ENCODE measurements at regions not wholly inside any gene's neighbourhood (a gene's known extent, or its start where the extent isn't known, plus 50 kb on each side); places are given as distances from the start of the nearest gene placed in this dataset.

- H3K27ac ChIP-seq (ENCODE audit: control insufficient read depth, insufficient read depth, low read length), result no peak overlapping the region
- no peak overlapping the region for H3K9ac ChIP-seq (ENCODE audit: control insufficient read depth, extremely low read depth, insufficient read depth, low read length)
- H3K79me2 ChIP-seq (ENCODE audit: control insufficient read depth, insufficient read depth, low read length), result no peaks in the 10 kb centered on the region
- H3K9me1 ChIP-seq (ENCODE audit: control insufficient read depth, extremely low read depth, insufficient read depth, low read length), result no peaks in the 10 kb centered on the region
- no peak for FAIRE-seq
- H3K4me1 ChIP-seq (ENCODE audit: control insufficient read depth, extremely low read depth, insufficient read depth, low read length), result no peaks in the 10 kb centered on the region
- TF ChIP-seq EZH2 (IDR thresholded peaks at IDR 0.05; ENCODE audit: low read length), result no peak
- TF ChIP-seq, protein P1, sequence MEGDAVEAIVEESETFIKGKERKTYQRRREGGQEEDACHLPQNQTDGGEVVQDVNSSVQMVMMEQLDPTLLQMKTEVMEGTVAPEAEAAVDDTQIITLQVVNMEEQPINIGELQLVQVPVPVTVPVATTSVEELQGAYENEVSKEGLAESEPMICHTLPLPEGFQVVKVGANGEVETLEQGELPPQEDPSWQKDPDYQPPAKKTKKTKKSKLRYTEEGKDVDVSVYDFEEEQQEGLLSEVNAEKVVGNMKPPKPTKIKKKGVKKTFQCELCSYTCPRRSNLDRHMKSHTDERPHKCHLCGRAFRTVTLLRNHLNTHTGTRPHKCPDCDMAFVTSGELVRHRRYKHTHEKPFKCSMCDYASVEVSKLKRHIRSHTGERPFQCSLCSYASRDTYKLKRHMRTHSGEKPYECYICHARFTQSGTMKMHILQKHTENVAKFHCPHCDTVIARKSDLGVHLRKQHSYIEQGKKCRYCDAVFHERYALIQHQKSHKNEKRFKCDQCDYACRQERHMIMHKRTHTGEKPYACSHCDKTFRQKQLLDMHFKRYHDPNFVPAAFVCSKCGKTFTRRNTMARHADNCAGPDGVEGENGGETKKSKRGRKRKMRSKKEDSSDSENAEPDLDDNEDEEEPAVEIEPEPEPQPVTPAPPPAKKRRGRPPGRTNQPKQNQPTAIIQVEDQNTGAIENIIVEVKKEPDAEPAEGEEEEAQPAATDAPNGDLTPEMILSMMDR (optimal IDR thresholded peaks at IDR 0.05 in 1 of 3, IDR thresholded peaks at IDR 0.05 in 1 of 3, conservative IDR thresholded peaks at IDR 0.05 in 1 of 3; ENCODE audit: extremely low read depth in 1 of 3, insufficient read depth in 2 of 3, low read length in 3 of 3), result no peak
- DNase-seq (ENCODE audit: low read depth, low spot score), result no peak
- H2AFZ ChIP-seq (ENCODE audit: control insufficient read depth, low read length), result no peak overlapping the region
- no peak overlapping the region for H3K4me3 ChIP-seq (ENCODE audit: control insufficient read depth in 2 of 3, extremely low read depth in 1 of 3, insufficient read depth in 2 of 3, low read depth in 1 of 3, low read length in 3 of 3)
- H3K9me3 ChIP-seq (ENCODE audit: control insufficient read depth, low read depth, low read length), result no peaks in the 10 kb centered on the region
- no peaks in the 10 kb centered on the region for H3K36me3 ChIP-seq (ENCODE audit: control insufficient read depth in 2 of 2, extremely low read depth in 1 of 2, insufficient read depth in 2 of 2, low read length in 2 of 2)
- H3K4me2 ChIP-seq (ENCODE audit: control insufficient read depth, extremely low read depth, insufficient read depth, low read depth, low read length), result no peak overlapping the region
- no peaks in the 10 kb centered on the region for H3K27me3 ChIP-seq (ENCODE audit: control insufficient read depth, extremely low read depth, insufficient read depth, low read length)
- dilution Hi-C loops (cut with MboI; ENCODE audit: extremely low pct_ligation_motif_present, low sequenced_read_pairs), result no loop called here
- H4K20me1 ChIP-seq (ENCODE audit: control insufficient read depth, extremely low read depth, insufficient read depth, low read length), result no peaks in the 10 kb centered on the region
Measured at GRCh38 chr5:145072889-145073288, 762.3 kb downstream of the PRELID2 start.

- no peaks in the 10 kb centered on the region for H3K9me3 ChIP-seq (ENCODE audit: control insufficient read depth, low read depth, low read length)
- dilution Hi-C loops (cut with MboI; ENCODE audit: extremely low pct_ligation_motif_present, low sequenced_read_pairs), result no loop called here
- H4K20me1 ChIP-seq (ENCODE audit: control insufficient read depth, extremely low read depth, insufficient read depth, low read length), result no peaks in the 10 kb centered on the region
- H3K9ac ChIP-seq (ENCODE audit: control insufficient read depth, extremely low read depth, insufficient read depth, low read length), result no peak overlapping the region
- no peak overlapping the region for H2AFZ ChIP-seq (ENCODE audit: control insufficient read depth, low read length)
- FAIRE-seq, result no peak
- no peaks in the 10 kb centered on the region for H3K36me3 ChIP-seq (ENCODE audit: control insufficient read depth in 2 of 2, extremely low read depth in 1 of 2, insufficient read depth in 2 of 2, low read length in 2 of 2)
- H3K4me3 ChIP-seq (ENCODE audit: control insufficient read depth in 2 of 3, extremely low read depth in 1 of 3, insufficient read depth in 2 of 3, low read depth in 1 of 3, low read length in 3 of 3), result no peak overlapping the region
- no peaks in the 10 kb centered on the region for H3K4me1 ChIP-seq (ENCODE audit: control insufficient read depth, extremely low read depth, insufficient read depth, low read length)
- TF ChIP-seq, protein P1 (optimal IDR thresholded peaks at IDR 0.05 in 1 of 3, IDR thresholded peaks at IDR 0.05 in 1 of 3, conservative IDR thresholded peaks at IDR 0.05 in 1 of 3; ENCODE audit: extremely low read depth in 1 of 3, insufficient read depth in 2 of 3, low read length in 3 of 3), result no peak
- TF ChIP-seq EZH2 (IDR thresholded peaks at IDR 0.05; ENCODE audit: low read length), result no peak
- no peak for DNase-seq (ENCODE audit: low read depth, low spot score)
- H3K27me3 ChIP-seq (ENCODE audit: control insufficient read depth, extremely low read depth, insufficient read depth, low read length), result no peaks in the 10 kb centered on the region
- no peak overlapping the region for H3K4me2 ChIP-seq (ENCODE audit: control insufficient read depth, extremely low read depth, insufficient read depth, low read depth, low read length)
- no peaks in the 10 kb centered on the region for H3K9me1 ChIP-seq (ENCODE audit: control insufficient read depth, extremely low read depth, insufficient read depth, low read length)
- H3K79me2 ChIP-seq (ENCODE audit: control insufficient read depth, insufficient read depth, low read length), result no peaks in the 10 kb centered on the region
- H3K27ac ChIP-seq (ENCODE audit: control insufficient read depth, insufficient read depth, low read length), result no peak overlapping the region
Measured at GRCh38 chr5:145068721-145069120, 766.4 kb downstream of the PRELID2 start.

Measured in keratinocyte (primary cell).